Endodermal cell (in vitro differentiated cells): ENCODE measurements at regions not wholly inside any gene's neighbourhood (a gene's known extent, or its start where the extent isn't known, plus 50 kb on each side); places are given as distances from the start of the nearest gene placed in this dataset.
"Not testable (repeated sequence)": the region's sequence is repeated elsewhere in the genome, so short reads cannot be mapped to it uniquely, and the experiment has no call there.

Experiments
- DNase-seq: peaks from one replicate; pipeline ENCODE4 v3.0.0-alpha.2; 2017
- H3K27ac ChIP-seq: 2 replicates; pipeline ENCODE4 v1.5.1; 2013; ENCODE audit warnings: mild to moderate bottlenecking, low read depth, low read length, moderate library complexity
- H3K27me3 ChIP-seq: 2 replicates; pipeline ENCODE4 v1.6.1; 2013; ENCODE audit warnings: mild to moderate bottlenecking, low read length, moderate library complexity; ENCODE audit not compliant: insufficient read depth, control insufficient read depth, poor library complexity, severe bottlenecking
- H3K36me3 ChIP-seq: 2 replicates; pipeline ENCODE4 v1.7.0; 2013; ENCODE audit warnings: mild to moderate bottlenecking, low read length, moderate library complexity; ENCODE audit not compliant: control insufficient read depth, insufficient read depth
- H3K4me1 ChIP-seq: one replicate; pipeline ENCODE4 v1.7.0; 2013; ENCODE audit warnings: low read length; ENCODE audit not compliant: control insufficient read depth, insufficient read depth
- H3K4me3 ChIP-seq: 2 replicates; pipeline ENCODE4 v1.5.1; 2013; ENCODE audit warnings: mild to moderate bottlenecking, low read length, moderate library complexity
- H3K9ac ChIP-seq: 2 replicates; pipeline ENCODE4 v1.6.1; 2013; ENCODE audit warnings: mild to moderate bottlenecking, low read length, moderate library complexity; ENCODE audit not compliant: poor library complexity, severe bottlenecking; ENCODE audit errors: extremely low read depth
- H3K9me3 ChIP-seq: 2 replicates; pipeline ENCODE4 v1.6.1; 2013; ENCODE audit warnings: mild to moderate bottlenecking, low read length, moderate library complexity; ENCODE audit not compliant: control insufficient read depth
- H3K27ac Mint-ChIP-seq: 2 replicates; pipeline ENCODE4 v1.8.0; 2020; ENCODE audit warnings: mixed read lengths
- H3K27me3 Mint-ChIP-seq: 2 replicates; pipeline ENCODE4 v1.8.0; 2021; ENCODE audit warnings: mild to moderate bottlenecking, mixed read lengths; ENCODE audit not compliant: insufficient read depth
- H3K36me3 Mint-ChIP-seq: 2 replicates; pipeline ENCODE4 v1.8.0; 2020; ENCODE audit warnings: low read depth, mixed read lengths
- H3K4me1 Mint-ChIP-seq: 2 replicates; pipeline ENCODE4 v1.8.0; 2020; ENCODE audit warnings: mixed read lengths
- H3K4me3 Mint-ChIP-seq: 2 replicates; pipeline ENCODE4 v1.8.0; 2020; ENCODE audit warnings: mild to moderate bottlenecking, moderate library complexity, mixed read lengths
- H3K9me3 Mint-ChIP-seq: 2 replicates; pipeline ENCODE4 v1.8.0; 2020; ENCODE audit warnings: mild to moderate bottlenecking, mixed read lengths
- WGBS, 2 experiments: methylation state at CpG; one replicate each; pipeline versions ENCODE4 v1.1.5 to v1.1.7; 2013; ENCODE audit warnings: missing lambda C conversion rate in 2 of 2, mixed read lengths in 1 of 2; ENCODE audit not compliant: insufficient coverage in 1 of 2, insufficient read length in 1 of 2; 5-methylcytosine and 5-hydroxymethylcytosine counted together

DNA sequence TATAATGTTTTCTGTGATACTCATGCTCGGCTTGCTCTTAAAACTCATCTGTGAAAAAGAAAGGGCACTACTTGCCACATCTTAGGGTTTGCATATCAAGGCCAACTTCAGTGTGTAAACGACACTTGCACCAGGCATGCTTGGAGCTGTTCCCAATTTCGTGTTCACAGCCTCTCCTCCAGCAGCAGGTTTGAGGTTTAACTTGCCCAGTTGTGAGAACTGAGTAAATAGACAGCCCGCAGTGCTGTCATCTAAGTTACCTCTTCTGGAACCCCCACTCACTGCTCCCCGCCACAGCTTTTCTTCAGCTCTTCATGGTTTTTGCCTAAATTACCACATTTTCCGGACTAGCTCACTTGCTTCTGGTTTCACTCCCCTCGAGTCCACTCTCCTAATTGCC, 595.4 kb downstream of the TTLL7 start:
- H3K27ac ChIP-seq, H3K9me3 Mint-ChIP-seq, H3K27me3 Mint-ChIP-seq, H3K9ac ChIP-seq, H3K27me3 ChIP-seq, H3K4me3 Mint-ChIP-seq, H3K4me3 ChIP-seq, H3K27ac Mint-ChIP-seq, H3K9me3 ChIP-seq, H3K36me3 Mint-ChIP-seq, H3K4me1 Mint-ChIP-seq, DNase-seq, H3K36me3 ChIP-seq, H3K4me1 ChIP-seq: not testable (repeated sequence)
- 80 to 91% methylated on average over 1 to 4 of the region's 7 CpGs for WGBS, 2 experiments

- not testable (repeated sequence) for H3K4me3 Mint-ChIP-seq, H3K9me3 ChIP-seq, H3K27me3 Mint-ChIP-seq, H3K4me1 Mint-ChIP-seq, H3K27me3 ChIP-seq, H3K4me3 ChIP-seq, H3K36me3 ChIP-seq, H3K27ac ChIP-seq, H3K9me3 Mint-ChIP-seq, H3K4me1 ChIP-seq, H3K9ac ChIP-seq, H3K36me3 Mint-ChIP-seq, DNase-seq, H3K27ac Mint-ChIP-seq
- WGBS, 2 experiments, result no CpG with 5 or more reads among the region's 1 CpG
These were observed 597.8 kb downstream of the TTLL7 start for GRCh38 chr1:83401146-83401545.

- H3K9me3 Mint-ChIP-seq, H3K27me3 ChIP-seq, H3K4me3 ChIP-seq, H3K27ac ChIP-seq, H3K4me1 Mint-ChIP-seq, H3K4me3 Mint-ChIP-seq, H3K9ac ChIP-seq, H3K36me3 Mint-ChIP-seq, H3K4me1 ChIP-seq, H3K27ac Mint-ChIP-seq, H3K36me3 ChIP-seq, H3K27me3 Mint-ChIP-seq, DNase-seq, H3K9me3 ChIP-seq: not testable (repeated sequence)
These were observed 598.8 kb downstream of the TTLL7 start for GRCh38 chr1:83400173-83400572.

GRCh38 chr1:83398125-83398524, 600.8 kb downstream of the TTLL7 start:
- not testable (repeated sequence) for H3K4me3 ChIP-seq, DNase-seq, H3K4me1 ChIP-seq, H3K27ac Mint-ChIP-seq, H3K9me3 Mint-ChIP-seq, H3K9me3 ChIP-seq, H3K27me3 ChIP-seq, H3K27ac ChIP-seq, H3K4me3 Mint-ChIP-seq, H3K4me1 Mint-ChIP-seq, H3K27me3 Mint-ChIP-seq, H3K9ac ChIP-seq, H3K36me3 ChIP-seq, H3K36me3 Mint-ChIP-seq

DNA sequence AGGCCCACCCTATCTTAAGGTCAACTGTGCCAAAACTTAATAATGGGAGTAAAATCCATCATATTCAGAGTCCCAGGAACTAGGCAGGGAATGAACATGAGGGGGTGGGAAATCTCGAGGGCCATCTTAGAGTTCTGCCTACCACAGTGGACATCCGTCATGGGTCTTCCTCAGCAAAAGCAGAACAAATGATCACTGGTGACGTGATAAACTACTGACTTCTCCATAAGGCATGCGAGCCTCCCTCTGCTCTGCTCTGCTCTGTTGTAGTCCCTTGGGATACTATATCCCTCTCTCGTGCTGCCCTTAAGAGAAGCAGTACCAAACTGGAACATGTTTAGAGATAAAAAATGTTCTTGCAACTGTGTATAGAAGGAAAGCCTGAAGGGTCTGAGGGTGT, 603.8 kb downstream of the TTLL7 start:
- not testable (repeated sequence) for DNase-seq, H3K27ac ChIP-seq, H3K4me3 ChIP-seq, H3K4me1 ChIP-seq, H3K9me3 Mint-ChIP-seq, H3K9ac ChIP-seq, H3K9me3 ChIP-seq, H3K36me3 ChIP-seq, H3K27me3 Mint-ChIP-seq, H3K4me1 Mint-ChIP-seq, H3K36me3 Mint-ChIP-seq, H3K27me3 ChIP-seq, H3K27ac Mint-ChIP-seq, H3K4me3 Mint-ChIP-seq
- 88 to 91% methylated on average over 3 to 5 of the region's 5 CpGs for WGBS, 2 experiments

- H3K4me3 Mint-ChIP-seq, H3K27ac Mint-ChIP-seq, H3K27me3 ChIP-seq, H3K4me1 ChIP-seq, H3K36me3 Mint-ChIP-seq, H3K27me3 Mint-ChIP-seq, DNase-seq, H3K9me3 Mint-ChIP-seq, H3K4me3 ChIP-seq, H3K9ac ChIP-seq, H3K9me3 ChIP-seq, H3K27ac ChIP-seq, H3K36me3 ChIP-seq: not testable (repeated sequence)
- H3K4me1 Mint-ChIP-seq, result peaks cover 12% of the 10 kb centered on the region
- 100% methylated on average over 1 of the region's 1 CpG; no CpG with 5 or more reads in 1 of the 2 experiments for WGBS, 2 experiments
These were observed 612.0 kb downstream of the TTLL7 start for GRCh38 chr1:83386946-83387345.

GRCh38 chr1:83383107-83383506, 615.8 kb downstream of the TTLL7 start:
- H3K4me1 Mint-ChIP-seq, H3K9me3 ChIP-seq, H3K27me3 ChIP-seq, H3K4me3 Mint-ChIP-seq, H3K4me3 ChIP-seq, H3K27ac Mint-ChIP-seq, DNase-seq, H3K27me3 Mint-ChIP-seq, H3K36me3 Mint-ChIP-seq, H3K9ac ChIP-seq, H3K36me3 ChIP-seq, H3K4me1 ChIP-seq, H3K27ac ChIP-seq: not testable (repeated sequence)
- H3K9me3 Mint-ChIP-seq, result peaks cover 14% of the 10 kb centered on the region
- no CpG with 5 or more reads among the region's 2 CpGs for WGBS, 2 experiments
